ENCODE measurements at regions not wholly inside any gene's neighbourhood (a gene's known extent, or its start where the extent isn't known, plus 50 kb on each side); places are given as distances from the start of the nearest gene placed in this dataset.

DNA sequence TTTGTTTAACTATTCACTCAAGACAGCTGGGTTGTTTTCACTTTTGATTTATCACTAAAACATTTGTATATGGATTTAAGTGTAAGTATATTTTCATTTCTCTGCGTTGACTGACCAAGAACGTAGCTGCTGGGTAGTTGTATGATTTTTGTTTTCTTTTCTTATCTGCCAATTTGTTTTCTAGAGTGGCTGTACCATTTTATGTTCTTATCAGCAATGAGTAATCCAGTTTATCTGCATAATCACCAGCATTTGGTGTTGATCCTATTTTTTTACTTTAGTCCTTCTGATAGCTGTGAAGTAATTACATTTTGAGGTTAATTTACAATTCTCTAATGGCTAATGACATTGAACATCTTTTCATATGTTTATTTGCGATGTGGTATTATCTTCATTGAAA, 1178.4 kb upstream of the TMEFF2 start:
- Histone ChIP-seq H3K79me2 (ENCODE audit: insufficient read depth, low read length) (no peaks in the 10 kb centered on the region), H3K9me2 (ENCODE audit: insufficient read depth) (no peaks in the 10 kb centered on the region), H3K36me3 (ENCODE audit: control insufficient read depth in 1 of 2, insufficient read depth in 2 of 2, low read length in 2 of 2) (no peaks in the 10 kb centered on the region), H3K27me3 (ENCODE audit: insufficient read depth, low read length) (no peaks in the 10 kb centered on the region), H3K4me1 (ENCODE audit: control insufficient read depth in 1 of 2, insufficient read depth in 2 of 2, low read length in 2 of 2) (no peaks in the 10 kb centered on the region), H3K9me3 (ENCODE audit: control insufficient read depth in 1 of 2, insufficient read depth in 1 of 2, low read depth in 1 of 2, low read length in 2 of 2) (no peaks in the 10 kb centered on the region), H3K27ac (ENCODE audit: low read depth, low read length) (no peak overlapping the region), H3K9ac (ENCODE audit: low read length) (no peak overlapping the region), H2AFZ (ENCODE audit: low read depth, low read length, poor library complexity, severe bottlenecking) (no peak overlapping the region), H3K4me2 (ENCODE audit: low read length) (no peak overlapping the region), H3K4me3 (replicated peaks in 1 of 2; ENCODE audit: low read depth in 1 of 2, low read length in 2 of 2) (no peak overlapping the region), H4K20me1 (ENCODE audit: insufficient read depth) (no peaks in the 10 kb centered on the region)
- no peak for ATAC-seq
- no peak for TF ChIP-seq ZFX (IDR thresholded peaks at IDR 0.05)
- no peak for TF ChIP-seq POLR2AphosphoS5 (IDR thresholded peaks at IDR 0.05; ENCODE audit: low read depth, low read length)
- intact Hi-C loops (cut with micrococcal nuclease), result no loop called here
- BruUV-seq (replicated peaks), result no TSS peak
- no peak for DNase-seq (ENCODE audit: low read depth, low spot score)
- CTCF ChIA-PET, result no interaction called here
- RAD21 ChIA-PET (ENCODE audit: low non-redundant PET in 1 of 2, low total read pairs in 2 of 2, uncharacterized antibody in 2 of 2, unreplicated experiment in 2 of 2), result no interaction called here
- POLR2A ChIA-PET, result no interaction called here

GRCh38 chr2:193371200-193371599, 1176.5 kb upstream of the TMEFF2 start:
- Histone ChIP-seq H3K4me1 (ENCODE audit: control insufficient read depth in 1 of 2, insufficient read depth in 2 of 2, low read length in 2 of 2) (no peaks in the 10 kb centered on the region), H3K36me3 (ENCODE audit: control insufficient read depth in 1 of 2, insufficient read depth in 2 of 2, low read length in 2 of 2) (no peaks in the 10 kb centered on the region), H3K9ac (ENCODE audit: low read length) (no peak overlapping the region), H2AFZ (ENCODE audit: low read depth, low read length, poor library complexity, severe bottlenecking) (no peak overlapping the region), H3K4me2 (ENCODE audit: low read length) (no peak overlapping the region), H3K27ac (ENCODE audit: low read depth, low read length) (no peak overlapping the region), H4K20me1 (ENCODE audit: insufficient read depth) (no peaks in the 10 kb centered on the region), H3K9me3 (ENCODE audit: control insufficient read depth in 1 of 2, insufficient read depth in 1 of 2, low read depth in 1 of 2, low read length in 2 of 2) (no peaks in the 10 kb centered on the region), H3K27me3 (ENCODE audit: insufficient read depth, low read length) (no peaks in the 10 kb centered on the region), H3K4me3 (replicated peaks in 1 of 2; ENCODE audit: low read depth in 1 of 2, low read length in 2 of 2) (no peak overlapping the region), H3K9me2 (ENCODE audit: insufficient read depth) (no peaks in the 10 kb centered on the region), H3K79me2 (ENCODE audit: insufficient read depth, low read length) (no peaks in the 10 kb centered on the region)
- ChIA-PET RAD21 (ENCODE audit: low non-redundant PET in 1 of 2, low total read pairs in 2 of 2, uncharacterized antibody in 2 of 2, unreplicated experiment in 2 of 2) (no interaction called here), POLR2A (no interaction called here), CTCF (no interaction called here)
- DNase-seq (ENCODE audit: low read depth, low spot score) (no peak), ATAC-seq (0 out of 2 replicates have a peak, but pooled peaks have one; percentile 32)
- no TSS peak for BruUV-seq (replicated peaks)
- no peak for TF ChIP-seq EZH2phosphoT487 (IDR thresholded peaks at IDR 0.05; ENCODE audit: borderline replicate concordance)
- TF ChIP-seq, protein P1, sequence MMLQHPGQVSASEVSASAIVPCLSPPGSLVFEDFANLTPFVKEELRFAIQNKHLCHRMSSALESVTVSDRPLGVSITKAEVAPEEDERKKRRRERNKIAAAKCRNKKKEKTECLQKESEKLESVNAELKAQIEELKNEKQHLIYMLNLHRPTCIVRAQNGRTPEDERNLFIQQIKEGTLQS (IDR thresholded peaks at IDR 0.05), result no peak
- no peak for TF ChIP-seq SP1 (IDR thresholded peaks at IDR 0.05; ENCODE audit: low read depth)
- no peak for TF ChIP-seq JUND (IDR thresholded peaks at IDR 0.05)
- TF ChIP-seq TCF7L2 (IDR thresholded peaks at IDR 0.05; ENCODE audit: borderline replicate concordance, extremely low read depth, insufficient read depth, insufficient read length), result no peak
- TF ChIP-seq EGR1 (IDR thresholded peaks at IDR 0.05; ENCODE audit: low read depth), result no peak
- TF ChIP-seq SIN3A (IDR thresholded peaks at IDR 0.05; ENCODE audit: low read depth), result no peak
- TF ChIP-seq, protein P2, sequence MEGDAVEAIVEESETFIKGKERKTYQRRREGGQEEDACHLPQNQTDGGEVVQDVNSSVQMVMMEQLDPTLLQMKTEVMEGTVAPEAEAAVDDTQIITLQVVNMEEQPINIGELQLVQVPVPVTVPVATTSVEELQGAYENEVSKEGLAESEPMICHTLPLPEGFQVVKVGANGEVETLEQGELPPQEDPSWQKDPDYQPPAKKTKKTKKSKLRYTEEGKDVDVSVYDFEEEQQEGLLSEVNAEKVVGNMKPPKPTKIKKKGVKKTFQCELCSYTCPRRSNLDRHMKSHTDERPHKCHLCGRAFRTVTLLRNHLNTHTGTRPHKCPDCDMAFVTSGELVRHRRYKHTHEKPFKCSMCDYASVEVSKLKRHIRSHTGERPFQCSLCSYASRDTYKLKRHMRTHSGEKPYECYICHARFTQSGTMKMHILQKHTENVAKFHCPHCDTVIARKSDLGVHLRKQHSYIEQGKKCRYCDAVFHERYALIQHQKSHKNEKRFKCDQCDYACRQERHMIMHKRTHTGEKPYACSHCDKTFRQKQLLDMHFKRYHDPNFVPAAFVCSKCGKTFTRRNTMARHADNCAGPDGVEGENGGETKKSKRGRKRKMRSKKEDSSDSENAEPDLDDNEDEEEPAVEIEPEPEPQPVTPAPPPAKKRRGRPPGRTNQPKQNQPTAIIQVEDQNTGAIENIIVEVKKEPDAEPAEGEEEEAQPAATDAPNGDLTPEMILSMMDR (IDR thresholded peaks at IDR 0.05 in 2 of 3, conservative IDR thresholded peaks at IDR 0.05 in 1 of 3; ENCODE audit: borderline replicate concordance in 1 of 3, insufficient read depth in 1 of 3, low read depth in 2 of 3, low read length in 2 of 3), result no peak
- TF ChIP-seq, protein P3, sequence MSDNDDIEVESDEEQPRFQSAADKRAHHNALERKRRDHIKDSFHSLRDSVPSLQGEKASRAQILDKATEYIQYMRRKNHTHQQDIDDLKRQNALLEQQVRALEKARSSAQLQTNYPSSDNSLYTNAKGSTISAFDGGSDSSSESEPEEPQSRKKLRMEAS (IDR thresholded peaks at IDR 0.05), result no peak
- TF ChIP-seq ZFX (IDR thresholded peaks at IDR 0.05), result no peak
- intact Hi-C loops (cut with micrococcal nuclease), result no loop called here

Data from HCT116 (cell line).